ENCODE measurements at regions not wholly inside any gene's neighbourhood (a gene's known extent, or its start where the extent isn't known, plus 50 kb on each side); places are given as distances from the start of the nearest gene placed in this dataset.

DNA sequence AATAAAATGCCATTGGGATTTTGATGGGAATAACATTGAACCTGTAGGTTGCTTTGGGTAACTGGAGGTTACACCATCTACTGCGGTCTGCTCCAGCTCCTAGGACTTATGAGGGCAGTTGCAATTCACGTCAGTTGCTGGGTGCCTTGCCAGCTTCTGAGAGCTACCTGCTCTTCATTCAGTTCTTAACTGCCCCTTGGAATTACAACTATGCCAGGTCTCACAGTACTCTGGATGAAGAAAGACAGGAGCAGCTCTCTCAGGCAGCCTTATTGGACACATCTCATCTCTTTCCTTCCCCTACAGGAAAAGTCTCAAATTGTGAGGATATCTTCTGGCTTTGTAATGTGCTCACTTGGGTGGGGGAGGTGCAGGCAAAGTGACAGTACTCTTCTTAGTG, 1643.3 kb downstream of the GRIK2 start:
- Histone ChIP-seq H3K27me3 (ENCODE audit: control insufficient read depth, insufficient read depth, low read length) (no peaks in the 10 kb centered on the region), H3K9me3 (ENCODE audit: control insufficient read depth in 2 of 3, insufficient read depth in 1 of 3, low read length in 3 of 3) (no peaks in the 10 kb centered on the region), H3K36me3 (ENCODE audit: control insufficient read depth in 2 of 3, insufficient read depth in 3 of 3, low read length in 3 of 3) (no peaks in the 10 kb centered on the region), H3K27ac (ENCODE audit: low read depth in 2 of 2, low read length in 2 of 2) (no peak overlapping the region), H3K4me1 (ENCODE audit: control insufficient read depth in 2 of 3, insufficient read depth in 2 of 3, low read depth in 1 of 3, low read length in 3 of 3) (no peaks in the 10 kb centered on the region), H3K4me3 (ENCODE audit: low read length in 3 of 3) (no peak overlapping the region), H3K9ac (ENCODE audit: low read length in 3 of 3) (no peak overlapping the region)
- intact Hi-C loops (cut with DNase I), result no loop called here
- TF ChIP-seq, protein P1, sequence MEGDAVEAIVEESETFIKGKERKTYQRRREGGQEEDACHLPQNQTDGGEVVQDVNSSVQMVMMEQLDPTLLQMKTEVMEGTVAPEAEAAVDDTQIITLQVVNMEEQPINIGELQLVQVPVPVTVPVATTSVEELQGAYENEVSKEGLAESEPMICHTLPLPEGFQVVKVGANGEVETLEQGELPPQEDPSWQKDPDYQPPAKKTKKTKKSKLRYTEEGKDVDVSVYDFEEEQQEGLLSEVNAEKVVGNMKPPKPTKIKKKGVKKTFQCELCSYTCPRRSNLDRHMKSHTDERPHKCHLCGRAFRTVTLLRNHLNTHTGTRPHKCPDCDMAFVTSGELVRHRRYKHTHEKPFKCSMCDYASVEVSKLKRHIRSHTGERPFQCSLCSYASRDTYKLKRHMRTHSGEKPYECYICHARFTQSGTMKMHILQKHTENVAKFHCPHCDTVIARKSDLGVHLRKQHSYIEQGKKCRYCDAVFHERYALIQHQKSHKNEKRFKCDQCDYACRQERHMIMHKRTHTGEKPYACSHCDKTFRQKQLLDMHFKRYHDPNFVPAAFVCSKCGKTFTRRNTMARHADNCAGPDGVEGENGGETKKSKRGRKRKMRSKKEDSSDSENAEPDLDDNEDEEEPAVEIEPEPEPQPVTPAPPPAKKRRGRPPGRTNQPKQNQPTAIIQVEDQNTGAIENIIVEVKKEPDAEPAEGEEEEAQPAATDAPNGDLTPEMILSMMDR (IDR thresholded peaks at IDR 0.05; ENCODE audit: borderline replicate concordance, extremely low read depth, insufficient read depth), result no peak
- DNase-seq (no peak), FAIRE-seq (no peak)

DNA sequence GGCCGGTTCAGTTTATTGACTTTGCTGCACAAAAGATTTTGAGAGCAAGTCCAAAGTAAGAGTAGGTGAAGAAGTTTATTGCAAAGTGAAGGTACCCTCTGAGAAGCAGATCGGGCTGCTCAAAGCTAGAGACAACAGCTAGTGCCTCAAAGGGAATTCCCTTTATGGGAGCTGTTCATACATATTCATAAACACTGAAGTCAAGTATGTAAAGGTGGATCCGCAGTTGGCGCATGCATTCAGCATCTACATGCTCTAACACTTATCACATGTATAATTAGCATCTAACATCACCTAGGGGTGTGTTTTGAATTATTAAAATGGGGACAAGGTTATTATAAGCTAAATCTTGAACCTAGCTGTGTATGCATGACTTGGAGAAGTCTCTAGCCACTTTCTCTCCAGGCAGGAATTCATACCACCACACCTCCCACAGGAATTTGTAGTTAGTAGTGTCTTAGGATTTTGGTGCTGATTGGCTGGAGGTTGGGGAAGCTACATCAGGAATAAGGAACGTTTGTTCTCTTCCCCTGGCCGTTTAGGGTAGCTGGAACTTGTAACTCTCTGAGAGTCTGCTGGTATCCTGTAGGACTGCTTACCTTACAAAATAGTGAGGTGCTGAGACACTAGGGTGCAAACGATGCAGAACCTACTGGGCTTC, 1633.9 kb downstream of the GRIK2 start:
- Histone ChIP-seq H3K36me3 (ENCODE audit: control insufficient read depth in 2 of 3, insufficient read depth in 3 of 3, low read length in 3 of 3) (no peaks in the 10 kb centered on the region), H3K27ac (ENCODE audit: low read depth in 2 of 2, low read length in 2 of 2) (no peak overlapping the region), H3K27me3 (ENCODE audit: control insufficient read depth, insufficient read depth, low read length) (no peaks in the 10 kb centered on the region), H3K9me3 (ENCODE audit: control insufficient read depth in 2 of 3, insufficient read depth in 1 of 3, low read length in 3 of 3) (no peaks in the 10 kb centered on the region), H3K9ac (ENCODE audit: low read length in 3 of 3) (no peak overlapping the region), H3K4me3 (ENCODE audit: low read length in 3 of 3) (no peak overlapping the region), H3K4me1 (ENCODE audit: control insufficient read depth in 2 of 3, insufficient read depth in 2 of 3, low read depth in 1 of 3, low read length in 3 of 3) (no peaks in the 10 kb centered on the region)
- no peak for DNase-seq
- TF ChIP-seq, protein P1 (IDR thresholded peaks at IDR 0.05; ENCODE audit: borderline replicate concordance, extremely low read depth, insufficient read depth), result no peak
- no peak for FAIRE-seq
- intact Hi-C loops (cut with DNase I), result no loop called here

DNA sequence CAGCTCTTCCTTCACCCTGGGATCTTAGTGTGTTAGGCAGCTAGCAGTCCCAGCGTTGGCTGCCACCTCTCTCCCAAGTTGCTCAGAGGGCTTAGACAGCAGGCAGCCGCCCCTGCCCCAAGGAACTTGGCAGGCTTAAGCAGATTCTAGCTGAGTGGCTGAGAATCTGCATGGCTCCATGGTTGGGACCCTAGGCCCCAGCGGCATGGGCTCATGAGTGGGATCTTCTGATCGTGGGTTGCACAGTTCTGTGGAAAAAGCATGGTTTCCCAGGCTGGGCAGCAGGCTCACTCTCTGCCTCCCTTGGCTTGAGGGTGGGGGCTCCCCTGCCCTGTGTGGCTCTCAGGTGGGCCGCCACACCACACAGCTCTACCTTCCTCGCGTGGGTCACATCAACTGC, 1624.9 kb downstream of the GRIK2 start:
- no peaks in the 10 kb centered on the region for H3K9me3 ChIP-seq (ENCODE audit: control insufficient read depth in 2 of 3, insufficient read depth in 1 of 3, low read length in 3 of 3)
- H3K9ac ChIP-seq (ENCODE audit: low read length in 3 of 3), result no peak overlapping the region
- intact Hi-C loops (cut with DNase I), result no loop called here
- TF ChIP-seq, protein P1 (IDR thresholded peaks at IDR 0.05; ENCODE audit: borderline replicate concordance, extremely low read depth, insufficient read depth), result no peak
- no peak overlapping the region for H3K27ac ChIP-seq (ENCODE audit: low read depth in 2 of 2, low read length in 2 of 2)
- FAIRE-seq (no peak), DNase-seq (peak in 1 of 5 donors; percentile 21)
- H3K36me3 ChIP-seq (ENCODE audit: control insufficient read depth in 2 of 3, insufficient read depth in 3 of 3, low read length in 3 of 3), result no peaks in the 10 kb centered on the region
- H3K4me1 ChIP-seq (ENCODE audit: control insufficient read depth in 2 of 3, insufficient read depth in 2 of 3, low read depth in 1 of 3, low read length in 3 of 3), result no peaks in the 10 kb centered on the region
- no peak overlapping the region for H3K4me3 ChIP-seq (ENCODE audit: low read length in 3 of 3)
- no peaks in the 10 kb centered on the region for H3K27me3 ChIP-seq (ENCODE audit: control insufficient read depth, insufficient read depth, low read length)

DNA sequence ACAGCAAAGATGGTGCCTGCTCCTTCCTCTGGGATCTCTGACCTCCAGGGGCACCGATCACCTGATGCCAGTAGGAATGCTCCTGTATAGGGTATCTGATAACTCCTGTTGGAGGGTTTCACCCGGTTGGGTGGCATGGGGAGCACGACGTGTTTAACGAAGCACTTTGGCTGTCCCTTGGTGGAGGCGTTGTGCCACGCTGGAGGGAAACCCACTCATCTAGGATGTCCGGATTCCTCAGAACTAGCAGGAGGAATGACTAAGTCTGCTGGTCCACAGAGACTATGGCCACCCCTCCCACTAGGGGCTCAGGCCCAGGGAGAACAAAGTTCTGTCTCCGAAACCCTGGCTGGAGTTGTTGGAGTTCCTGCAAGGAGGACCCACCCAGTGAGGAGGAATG, 1624.4 kb downstream of the GRIK2 start:
- Histone ChIP-seq H3K9ac (ENCODE audit: low read length in 3 of 3) (no peak overlapping the region), H3K27ac (ENCODE audit: low read depth in 2 of 2, low read length in 2 of 2) (no peak overlapping the region), H3K36me3 (ENCODE audit: control insufficient read depth in 2 of 3, insufficient read depth in 3 of 3, low read length in 3 of 3) (no peaks in the 10 kb centered on the region), H3K27me3 (ENCODE audit: control insufficient read depth, insufficient read depth, low read length) (no peaks in the 10 kb centered on the region), H3K9me3 (ENCODE audit: control insufficient read depth in 2 of 3, insufficient read depth in 1 of 3, low read length in 3 of 3) (no peaks in the 10 kb centered on the region), H3K4me1 (ENCODE audit: control insufficient read depth in 2 of 3, insufficient read depth in 2 of 3, low read depth in 1 of 3, low read length in 3 of 3) (no peaks in the 10 kb centered on the region), H3K4me3 (ENCODE audit: low read length in 3 of 3) (no peak overlapping the region)
- intact Hi-C loops (cut with DNase I), result no loop called here
- DNase-seq (peak in 1 of 5 donors; percentile 46), FAIRE-seq (no peak)
- TF ChIP-seq, protein P1 (IDR thresholded peaks at IDR 0.05; ENCODE audit: borderline replicate concordance, extremely low read depth, insufficient read depth), result no peak
